Lower leg skin (tissue), 4 donors: ENCODE measurements at regions not wholly inside any gene's neighbourhood (a gene's known extent, or its start where the extent isn't known, plus 50 kb on each side); places are given as distances from the start of the nearest gene placed in this dataset.

ENCODE experiments used
- DNase-seq, 2 donors: peaks; one replicate each; pipeline ENCODE4 v3.0.0-alpha.2; 2019; ENCODE audit warnings: low spot score in 2 of 2
- H3K4me3 ChIP-seq: fragments of 200-600 bp; sonication (generic); 2 replicates; pipeline ENCODE4 v1.5.1; 2017; ENCODE audit warnings: mild to moderate bottlenecking, low read depth; ENCODE audit not compliant: poor library complexity, severe bottlenecking
- CTCF ChIP-seq, 3 donors: fragments of 450-650 bp; IDR thresholded peaks; one replicate each; pipeline ENCODE4 v1.5.1; 2016; ENCODE audit warnings: antibody characterized with exemption in 3 of 3, mild to moderate bottlenecking in 3 of 3, moderate library complexity in 2 of 3
- POLR2A ChIP-seq, 2 donors: fragments of 450-650 bp; IDR thresholded peaks; one replicate each; pipeline ENCODE4 v1.6.1; 2016 to 2017; ENCODE audit warnings: antibody characterized with exemption in 2 of 2, mild to moderate bottlenecking in 1 of 2, moderate library complexity in 1 of 2
- WGBS, 2 donors: methylation state at CpG; one replicate each; pipeline ENCODE4 v1.1.5; 2018; 5-methylcytosine and 5-hydroxymethylcytosine counted together
- intact Hi-C: fragments of 100-400 bp; cut with DNase I; formaldehyde crosslinking; loops from one replicate; pipeline ENCODE4 v1.15.0; 2023; ENCODE audit warnings: low total_unique reads

- H3K4me3 ChIP-seq, result no peak overlapping the region
- no peak for DNase-seq
- TF ChIP-seq POLR2A (IDR thresholded peaks at IDR 0.05) (no peak), CTCF (IDR thresholded peaks at IDR 0.05) (no peak)
- WGBS, 2 donors, result 91 to 95% methylated on average over 3 of the region's 3 CpGs
- intact Hi-C loops, result no loop called here
Measured at GRCh38 chr6:105952326-105952725, 133.8 kb upstream of the PRDM1 start.

GRCh38 chr6:105951322-105951721 is 134.8 kb upstream of the PRDM1 start:
- intact Hi-C loops, result no loop called here
- WGBS, 2 donors, result 88% methylated on average over 4 of the region's 4 CpGs
- TF ChIP-seq CTCF (IDR thresholded peaks at IDR 0.05) (no peak), POLR2A (IDR thresholded peaks at IDR 0.05) (no peak)
- DNase-seq, result no peak
- no peak overlapping the region for H3K4me3 ChIP-seq

DNA sequence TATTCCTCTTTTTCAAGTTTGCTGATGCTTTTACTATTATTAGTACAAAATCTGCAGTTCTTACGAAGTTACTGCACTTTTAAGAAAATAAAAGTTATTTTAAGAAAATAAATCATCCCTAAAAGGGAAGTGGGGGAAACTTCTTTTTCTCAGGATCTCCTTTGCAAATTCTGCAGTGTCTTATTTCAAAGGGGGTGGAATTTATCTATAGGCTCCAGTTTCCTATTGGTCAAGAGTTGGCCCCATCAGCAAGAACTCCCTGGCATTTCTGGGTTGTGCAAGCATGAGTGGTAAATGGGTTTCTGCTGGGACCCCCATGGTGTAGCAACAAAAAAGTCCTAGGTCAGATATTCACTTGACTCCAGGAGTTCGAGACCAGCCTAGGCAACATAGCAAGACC is 136.3 kb upstream of the PRDM1 start:
- intact Hi-C loops, result no loop called here
- no peak overlapping the region for H3K4me3 ChIP-seq
- 76 to 89% methylated on average over 2 of the region's 2 CpGs for WGBS, 2 donors
- TF ChIP-seq CTCF (IDR thresholded peaks at IDR 0.05), result no peak
- TF ChIP-seq POLR2A (IDR thresholded peaks at IDR 0.05), result no peak
- DNase-seq, result no peak

- intact Hi-C loops, result no loop called here
- 82 to 86% methylated on average over 2 of the region's 2 CpGs for WGBS, 2 donors
- TF ChIP-seq CTCF (IDR thresholded peaks at IDR 0.05) (no peak), POLR2A (IDR thresholded peaks at IDR 0.05) (no peak)
Measured at GRCh38 chr6:105943514-105943913, 142.6 kb upstream of the PRDM1 start.

DNA sequence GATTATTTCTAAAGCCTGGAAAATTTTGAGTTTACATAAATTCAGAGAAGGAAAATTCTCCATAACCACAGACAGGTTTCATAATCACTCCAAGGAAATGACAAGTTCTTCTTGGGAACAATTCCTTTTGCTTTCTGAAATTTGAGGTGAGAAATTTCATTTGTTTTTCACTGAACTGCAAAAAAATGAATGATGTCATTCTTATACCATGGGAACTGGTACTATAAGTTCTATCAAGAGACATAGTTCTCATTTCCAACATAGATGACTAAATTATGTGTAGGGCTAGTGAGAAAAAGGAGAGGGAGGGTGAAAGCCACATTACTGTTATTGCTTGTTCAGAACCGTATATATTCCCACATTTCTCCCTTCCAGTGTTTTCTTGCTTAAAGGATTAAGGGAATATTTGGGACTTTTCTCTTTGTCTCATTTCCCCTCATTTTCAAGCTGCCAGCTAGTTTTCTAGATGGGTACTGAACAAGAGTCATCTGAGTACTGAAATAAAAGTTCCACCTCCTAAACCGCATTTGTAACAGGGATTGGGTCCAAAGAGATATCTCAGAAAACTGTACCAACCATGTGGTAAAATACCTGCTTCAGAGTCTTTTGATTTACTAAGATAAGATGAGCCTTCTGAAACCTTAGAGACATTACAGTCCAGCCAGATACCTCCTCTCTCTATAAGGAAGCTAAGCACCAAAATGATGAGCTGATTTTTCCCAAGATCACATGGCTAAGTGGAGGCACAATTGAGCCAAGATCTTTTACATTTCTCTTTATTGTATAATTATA is 144.3 kb upstream of the PRDM1 start:
- no peak overlapping the region for H3K4me3 ChIP-seq
- WGBS, 2 donors, result 88 to 92% methylated on average over 2 of the region's 2 CpGs
- TF ChIP-seq CTCF (IDR thresholded peaks at IDR 0.05) (no peak), POLR2A (IDR thresholded peaks at IDR 0.05) (no peak)
- no peak for DNase-seq
- intact Hi-C loops, result no loop called here

More at GRCh38 chr6:105943514-105943913, 142.6 kb upstream of the PRDM1 start:
- no peak overlapping the region for H3K4me3 ChIP-seq
- DNase-seq, result no peak

DNA sequence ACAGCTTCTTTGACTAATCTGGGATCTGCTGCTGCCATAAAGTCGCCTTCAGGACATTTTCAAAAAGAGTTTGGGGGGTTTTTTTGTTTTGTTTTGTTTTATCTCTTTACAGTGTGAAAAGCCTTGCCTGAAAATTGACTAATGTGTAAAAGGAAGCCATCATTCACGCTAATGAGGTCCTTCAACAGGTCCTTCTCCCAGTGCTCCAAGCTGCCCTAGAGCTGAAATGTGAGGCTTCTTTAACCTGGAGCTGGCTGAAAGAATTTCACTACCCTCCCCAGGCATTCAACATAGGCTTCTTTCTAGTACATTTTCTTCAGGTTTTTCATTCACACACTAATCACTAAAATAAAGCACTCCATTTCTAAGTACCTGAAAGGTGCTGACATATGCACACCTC is 145.1 kb upstream of the PRDM1 start:
- DNase-seq, result no peak
- no peak overlapping the region for H3K4me3 ChIP-seq
- WGBS, 2 donors, result 87 to 91% methylated on average over 2 of the region's 2 CpGs
- intact Hi-C loops, result no loop called here
- TF ChIP-seq POLR2A (IDR thresholded peaks at IDR 0.05) (no peak), CTCF (IDR thresholded peaks at IDR 0.05) (no peak)
